Stimulated activated naive CD4-positive, alpha-beta T cell (primary cell): ENCODE measurements at regions not wholly inside any gene's neighbourhood (a gene's known extent, or its start where the extent isn't known, plus 50 kb on each side); places are given as distances from the start of the nearest gene placed in this dataset.
"Not testable (repeated sequence)": the region's sequence is repeated elsewhere in the genome, so short reads cannot be mapped to it uniquely, and the experiment has no call there.

ENCODE experiments used
- DNase-seq, 6 experiments: peaks; one replicate each; lab custom pipeline; 2025; lab: John Stamatoyannopoulos, UW

GRCh38 chr4:189507060-189507459 lies 433.6 kb upstream of the FRG1 start:
- no peak for DNase-seq

GRCh38 chr4:189510601-189511000 lies 430.1 kb upstream of the FRG1 start:
- DNase-seq: no peak

GRCh38 chr4:189511581-189511980 lies 429.1 kb upstream of the FRG1 start:
- no peak for DNase-seq

- DNase-seq: no peak
Measured at GRCh38 chr4:189513421-189513820, 427.3 kb upstream of the FRG1 start.

- DNase-seq: no peak
Measured at GRCh38 chr4:189514209-189514608, 426.5 kb upstream of the FRG1 start.

GRCh38 chr4:189516902-189517301 lies 423.8 kb upstream of the FRG1 start:
- no peak for DNase-seq

- no peak for DNase-seq
Measured at GRCh38 chr4:189519186-189519585, 421.5 kb upstream of the FRG1 start.

- DNase-seq: no peak
Measured at GRCh38 chr4:189525304-189525703, 415.4 kb upstream of the FRG1 start.

- no peak for DNase-seq
Measured at GRCh38 chr4:189530848-189531247, 409.8 kb upstream of the FRG1 start.

- DNase-seq: no peak
Measured at GRCh38 chr4:189533603-189534002, 407.1 kb upstream of the FRG1 start.

- no peak for DNase-seq
Measured at GRCh38 chr4:189547559-189547958, 393.1 kb upstream of the FRG1 start.

GRCh38 chr4:189548484-189549125 lies 392.1 kb upstream of the FRG1 start:
- no peak for DNase-seq

GRCh38 chr4:189551931-189552670 lies 388.6 kb upstream of the FRG1 start:
- not testable (repeated sequence) for DNase-seq

- DNase-seq: not testable (repeated sequence)
Measured at GRCh38 chr4:189560605-189561004, 380.1 kb upstream of the FRG1 start.

GRCh38 chr4:189563751-189564150 lies 376.9 kb upstream of the FRG1 start:
- DNase-seq: not testable (repeated sequence)

- DNase-seq: not testable (repeated sequence)
Measured at GRCh38 chr4:189566271-189566670, 374.4 kb upstream of the FRG1 start.

- not testable (repeated sequence) for DNase-seq
Measured at GRCh38 chr4:189566900-189567299, 373.8 kb upstream of the FRG1 start.

GRCh38 chr4:189579645-189580044 lies 361.0 kb upstream of the FRG1 start:
- DNase-seq: not testable (repeated sequence)

- not testable (repeated sequence) for DNase-seq
Measured at GRCh38 chr4:189586908-189587632, 353.6 kb upstream of the FRG1 start.

- not testable (repeated sequence) for DNase-seq
Measured at GRCh38 chr4:189589201-189589600, 351.5 kb upstream of the FRG1 start.

- no peak for DNase-seq
Measured at GRCh38 chr4:189592890-189593289, 347.8 kb upstream of the FRG1 start.

- DNase-seq: no peak
Measured at GRCh38 chr4:189597341-189597740, 343.3 kb upstream of the FRG1 start.

GRCh38 chr4:189600264-189600663 lies 340.4 kb upstream of the FRG1 start:
- DNase-seq: no peak
